ENCODE measurements at regions not wholly inside any gene's neighbourhood (a gene's known extent, or its start where the extent isn't known, plus 50 kb on each side); places are given as distances from the start of the nearest gene placed in this dataset.

DNA sequence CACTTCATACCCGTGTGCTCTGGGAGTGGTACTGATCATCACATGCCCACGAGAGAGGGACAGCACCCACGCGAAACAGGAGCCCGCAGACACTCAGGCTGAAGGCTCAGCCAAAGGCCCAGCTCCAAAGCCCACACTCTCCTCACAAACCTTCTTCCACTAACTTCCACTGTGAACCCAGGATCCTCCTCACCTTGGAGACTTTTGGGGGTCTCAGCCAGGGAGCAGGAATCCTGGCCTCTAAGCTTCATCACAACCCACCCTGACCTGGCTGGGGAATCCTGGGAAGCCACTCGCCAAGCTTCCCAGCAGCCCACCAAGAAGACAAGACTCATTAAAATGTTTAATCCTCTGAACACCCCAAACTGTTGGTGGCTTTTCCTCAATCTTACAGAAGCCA lies 421.2 kb downstream of the OCA2 start:
- no peaks in the 10 kb centered on the region for H3K27me3 ChIP-seq (ENCODE audit: low read depth)
- no peaks in the 10 kb centered on the region for H3K4me1 ChIP-seq
- TF ChIP-seq CTCF (IDR thresholded peaks at IDR 0.05), result no peak
- DNase-seq, result no peak
- no peak overlapping the region for H3K27ac ChIP-seq
- no peaks in the 10 kb centered on the region for H3K9me3 ChIP-seq
- no peaks in the 10 kb centered on the region for H3K36me3 ChIP-seq
- H3K4me3 ChIP-seq, result no peak overlapping the region
- intact Hi-C loops (cut with DNase I), result no loop called here
- no peak for ATAC-seq

- no peaks in the 10 kb centered on the region for H3K9me3 ChIP-seq
- no peaks in the 10 kb centered on the region for H3K4me1 ChIP-seq
- ATAC-seq (no peak), DNase-seq (no peak)
- no peaks in the 10 kb centered on the region for H3K27me3 ChIP-seq (ENCODE audit: low read depth)
- intact Hi-C loops (cut with DNase I), result no loop called here
- H3K27ac ChIP-seq, result no peak overlapping the region
- no peak for TF ChIP-seq CTCF (IDR thresholded peaks at IDR 0.05)
- no peak overlapping the region for H3K4me3 ChIP-seq
- H3K36me3 ChIP-seq, result no peaks in the 10 kb centered on the region
Measured at GRCh38 chr15:27676647-27677046, 422.5 kb downstream of the OCA2 start.

- no peak overlapping the region for H3K27ac ChIP-seq
- intact Hi-C loops (cut with DNase I), result no loop called here
- no peak for TF ChIP-seq CTCF (IDR thresholded peaks at IDR 0.05)
- ATAC-seq, result no peak
- no peak overlapping the region for H3K4me3 ChIP-seq
- no peaks in the 10 kb centered on the region for H3K27me3 ChIP-seq (ENCODE audit: low read depth)
- no peak for DNase-seq
- no peaks in the 10 kb centered on the region for H3K36me3 ChIP-seq
- H3K4me1 ChIP-seq, result no peaks in the 10 kb centered on the region
- no peaks in the 10 kb centered on the region for H3K9me3 ChIP-seq
Measured at GRCh38 chr15:27675571-27675970, 423.5 kb downstream of the OCA2 start.

DNA sequence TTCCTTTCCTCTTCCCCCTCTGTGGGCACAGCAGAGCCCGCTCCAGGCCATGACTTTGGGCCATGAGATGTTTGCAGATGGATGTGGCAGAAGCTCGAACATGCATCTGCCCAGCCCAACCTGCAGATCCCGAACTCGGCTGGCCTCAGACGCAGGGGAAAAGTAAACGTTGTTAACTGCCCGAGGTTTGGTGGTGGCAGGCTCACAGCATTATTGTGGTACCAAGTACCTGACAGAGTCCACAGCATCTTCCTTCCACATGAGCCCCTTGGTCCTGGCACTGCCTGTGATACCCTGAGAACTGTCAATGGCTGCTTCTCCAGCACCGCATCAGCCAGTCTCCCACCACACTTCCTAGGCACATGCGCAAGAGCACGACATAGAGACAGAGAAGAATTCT lies 424.3 kb downstream of the OCA2 start:
- no peak overlapping the region for H3K27ac ChIP-seq
- TF ChIP-seq CTCF (IDR thresholded peaks at IDR 0.05), result no peak
- H3K9me3 ChIP-seq, result no peaks in the 10 kb centered on the region
- no peaks in the 10 kb centered on the region for H3K4me1 ChIP-seq
- DNase-seq (no peak), ATAC-seq (no peak)
- H3K4me3 ChIP-seq, result no peak overlapping the region
- intact Hi-C loops (cut with DNase I), result no loop called here
- no peaks in the 10 kb centered on the region for H3K36me3 ChIP-seq
- no peaks in the 10 kb centered on the region for H3K27me3 ChIP-seq (ENCODE audit: low read depth)

DNA sequence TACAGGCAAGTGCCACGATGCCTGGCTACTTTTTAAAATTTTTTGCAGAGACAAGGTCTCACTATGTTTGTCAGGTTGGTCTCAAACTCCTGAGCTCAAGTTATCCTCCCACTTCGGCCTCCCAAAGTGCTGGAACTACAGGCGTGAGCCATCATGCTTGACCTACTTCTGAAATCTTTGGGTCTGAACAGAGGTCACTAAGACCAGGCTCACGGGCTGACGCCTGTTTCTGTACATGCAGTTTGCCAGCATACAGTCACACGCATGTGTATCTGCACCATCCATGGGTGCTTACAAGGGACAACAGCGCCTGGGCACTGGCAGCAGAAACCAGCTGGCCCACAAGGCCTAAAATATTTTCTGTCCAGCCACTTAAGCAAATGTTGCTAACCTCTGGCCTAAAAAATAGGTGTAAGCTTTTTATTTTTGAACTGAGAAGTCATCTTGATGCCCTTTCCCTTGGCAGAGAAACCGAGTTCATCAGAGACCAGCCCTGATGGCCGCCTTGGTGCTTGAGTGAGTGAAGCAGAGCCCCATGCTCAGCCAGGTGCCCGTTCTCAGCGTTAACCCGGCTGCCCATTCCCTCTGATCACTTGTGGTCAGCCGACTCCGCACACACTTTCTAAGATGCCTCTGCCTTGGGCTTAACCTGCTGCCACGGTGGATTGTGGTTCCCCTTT lies 425.2 kb downstream of the OCA2 start:
- no peak for TF ChIP-seq CTCF (IDR thresholded peaks at IDR 0.05)
- intact Hi-C loops (cut with DNase I), result no loop called here
- Histone ChIP-seq H3K9me3 (no peaks in the 10 kb centered on the region), H3K4me1 (no peaks in the 10 kb centered on the region), H3K36me3 (no peaks in the 10 kb centered on the region), H3K27ac (no peak overlapping the region), H3K27me3 (ENCODE audit: low read depth) (no peaks in the 10 kb centered on the region), H3K4me3 (no peak overlapping the region)
- no peak for ATAC-seq
- no peak for DNase-seq
